NCI-H1105 (cell line): ENCODE measurements at regions not wholly inside any gene's neighbourhood (a gene's known extent, or its start where the extent isn't known, plus 50 kb on each side); places are given as distances from the start of the nearest gene placed in this dataset.

ENCODE experiments used
- DNase-seq: peaks from one replicate; lab custom pipeline; 2025; lab: John Stamatoyannopoulos, UW

GRCh38 chr18:77520767-77521166, 271.1 kb downstream of the GALR1 start:
- DNase-seq, result no peak

DNA sequence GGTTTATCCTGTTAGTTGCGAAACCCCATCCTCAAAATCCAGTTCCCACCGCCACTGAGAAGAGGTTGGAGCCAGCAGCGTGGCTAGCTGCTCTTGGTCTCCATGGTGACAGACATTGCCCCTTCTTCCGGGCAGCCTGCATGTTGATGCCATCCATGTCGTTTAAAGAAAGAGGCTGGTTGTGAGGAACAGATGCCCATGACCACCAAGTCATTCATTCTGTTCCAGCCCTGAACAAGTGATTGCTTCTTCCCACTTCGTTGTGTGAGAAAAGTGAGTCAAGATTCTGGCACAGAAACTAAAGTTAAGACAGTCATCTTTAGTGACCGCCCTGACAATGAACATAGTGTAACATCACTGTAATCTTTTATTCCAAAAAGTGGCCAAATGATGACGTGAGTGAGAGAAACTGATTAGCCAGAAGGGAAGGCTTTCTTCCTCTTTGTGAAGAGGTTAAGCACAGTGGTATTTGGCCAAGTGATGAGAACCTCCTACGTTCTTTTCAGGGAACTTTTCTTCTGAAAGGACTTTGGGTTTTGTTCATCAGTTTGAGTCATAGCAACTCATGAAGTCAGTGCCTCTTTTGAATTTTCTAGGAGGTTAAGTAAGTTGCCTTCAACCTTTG, 272.5 kb downstream of the GALR1 start:
- no peak for DNase-seq

DNA sequence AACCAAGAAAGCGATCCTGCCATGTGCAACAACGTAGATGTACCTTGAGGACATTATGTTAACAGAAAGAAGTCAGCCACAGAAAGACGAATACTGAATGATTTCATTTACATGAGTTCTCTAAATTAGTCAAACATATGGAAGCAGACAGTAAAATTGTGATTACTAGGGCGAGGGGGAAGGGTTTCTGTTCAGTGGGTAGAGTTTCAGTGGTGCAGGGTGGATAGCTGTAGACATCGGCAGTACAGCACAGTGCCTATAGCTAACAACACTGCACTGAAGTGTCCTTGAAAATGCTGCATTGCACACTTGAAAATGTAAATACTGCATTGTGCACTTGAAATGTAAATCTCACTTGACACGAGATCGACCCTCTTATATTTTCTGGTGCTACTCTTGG, 275.3 kb downstream of the GALR1 start:
- DNase-seq, result no peak

DNA sequence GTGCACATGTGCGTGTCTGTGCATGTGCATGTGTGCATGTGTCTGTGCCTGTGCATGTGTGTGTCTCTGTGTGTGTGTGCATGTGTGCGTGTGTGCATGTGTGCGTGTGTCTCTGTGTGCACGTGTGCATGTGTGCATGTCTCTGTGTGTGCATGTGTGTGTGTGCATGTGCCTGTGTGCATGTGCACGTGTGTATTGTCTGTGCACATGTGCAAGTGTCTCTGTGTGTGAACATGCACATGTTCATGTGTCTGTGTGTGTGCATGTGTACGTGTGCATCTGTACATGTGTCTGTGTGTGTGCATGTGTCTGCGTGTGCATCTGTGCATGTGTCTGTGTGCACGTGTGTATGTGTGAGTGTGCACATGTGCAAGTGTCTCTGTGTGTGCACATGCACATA, 277.3 kb downstream of the GALR1 start:
- DNase-seq, result no peak

- no peak for DNase-seq
These were observed 279.2 kb downstream of the GALR1 start for GRCh38 chr18:77528872-77529271.

DNA sequence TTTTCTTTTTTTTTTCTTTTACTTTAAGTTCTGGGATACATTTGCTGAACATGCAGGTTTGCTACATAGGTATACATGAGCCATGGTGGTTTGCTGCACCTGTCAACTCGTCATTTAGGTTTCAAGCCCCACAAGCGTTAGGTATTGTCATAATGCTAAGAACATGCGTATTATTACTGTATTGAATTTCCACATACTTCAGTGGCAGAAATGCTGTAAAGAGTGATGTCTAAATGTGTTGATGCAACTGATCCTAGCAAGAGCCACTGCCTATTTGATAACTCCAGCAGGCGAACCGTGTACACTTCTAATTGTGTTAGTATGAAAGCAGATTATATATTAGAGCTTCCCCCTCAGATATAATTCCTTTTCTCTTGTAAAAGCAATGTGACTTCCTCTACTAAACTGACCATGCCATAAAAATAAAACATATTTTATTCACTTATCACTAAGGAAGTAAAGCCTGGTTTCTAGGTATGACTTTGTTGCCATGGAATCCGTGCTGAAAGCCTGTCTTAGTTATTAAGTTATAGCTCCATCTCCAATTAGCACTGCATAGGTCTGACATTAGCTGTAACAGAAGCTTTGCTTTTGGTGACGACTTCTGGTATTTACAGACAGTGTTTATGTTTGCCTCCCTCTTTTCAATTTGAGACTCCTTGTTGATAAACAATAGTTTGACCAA, 280.0 kb downstream of the GALR1 start:
- no peak for DNase-seq

- DNase-seq, result no peak
These were observed 281.1 kb downstream of the GALR1 start for GRCh38 chr18:77530732-77531131.

DNA sequence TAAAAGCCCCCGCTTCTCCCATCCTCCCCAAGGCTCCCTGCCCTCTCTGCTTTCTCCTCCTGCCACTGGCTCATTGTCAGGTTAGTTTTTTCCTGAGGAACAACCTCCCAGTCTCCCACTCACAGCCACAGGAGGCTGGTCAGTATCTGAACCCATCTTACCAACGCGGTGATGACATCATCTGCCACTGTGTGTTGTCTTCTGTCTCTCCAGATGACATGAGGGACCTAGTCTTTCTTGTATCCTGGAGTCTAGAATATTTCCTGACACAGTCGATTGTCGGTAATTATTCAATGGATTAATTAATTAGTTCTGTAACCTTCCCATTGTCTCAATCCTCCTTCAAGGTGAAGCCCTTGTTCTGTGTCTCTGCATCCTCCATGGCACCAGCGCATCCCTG, 290.2 kb downstream of the GALR1 start:
- no peak for DNase-seq

- DNase-seq, result no peak
These were observed 295.1 kb downstream of the GALR1 start for GRCh38 chr18:77544792-77545191.

DNA sequence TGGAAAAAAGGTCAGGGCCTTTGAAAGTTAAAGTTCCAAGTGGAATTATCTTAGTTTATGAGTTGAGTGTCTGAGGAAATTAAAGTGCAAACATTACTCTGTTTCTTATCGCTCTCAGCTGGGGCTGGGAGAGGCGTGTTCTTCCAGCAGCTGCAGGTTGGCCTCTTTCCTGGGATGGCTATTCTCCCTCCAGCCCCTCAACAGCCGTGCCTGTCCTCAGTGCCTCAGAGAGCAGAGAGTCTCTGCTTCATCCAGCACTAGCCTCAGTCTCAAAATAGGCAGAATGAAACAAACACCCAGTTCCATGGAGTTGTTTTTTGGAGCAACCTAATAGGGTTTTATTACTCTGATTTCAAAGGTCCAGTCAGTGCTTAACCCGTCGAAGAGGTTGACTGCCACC, 298.1 kb downstream of the GALR1 start:
- DNase-seq, result no peak

GRCh38 chr18:77548790-77549420, 299.3 kb downstream of the GALR1 start:
- no peak for DNase-seq

GRCh38 chr18:77550625-77551024, 301.0 kb downstream of the GALR1 start:
- no peak for DNase-seq

DNA sequence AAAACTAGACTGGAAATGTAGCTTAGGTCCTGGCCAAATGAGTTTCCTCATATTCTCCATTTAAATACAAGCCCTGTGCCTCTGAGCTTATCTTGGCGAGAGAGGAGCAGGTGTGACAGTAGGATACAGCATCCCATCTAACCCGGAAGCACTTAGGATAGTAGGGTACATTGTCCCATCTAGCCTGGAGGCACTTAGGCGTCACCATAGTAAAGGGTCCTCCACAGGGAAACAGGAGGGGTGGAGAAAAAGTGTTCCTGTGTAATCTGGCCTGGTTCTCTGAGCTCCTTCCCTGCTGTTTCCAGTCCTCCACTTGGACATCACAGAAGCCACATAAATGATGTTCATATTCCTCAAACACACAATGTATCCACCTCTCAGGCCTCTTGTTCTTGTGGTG, 301.4 kb downstream of the GALR1 start:
- DNase-seq, result no peak

DNA sequence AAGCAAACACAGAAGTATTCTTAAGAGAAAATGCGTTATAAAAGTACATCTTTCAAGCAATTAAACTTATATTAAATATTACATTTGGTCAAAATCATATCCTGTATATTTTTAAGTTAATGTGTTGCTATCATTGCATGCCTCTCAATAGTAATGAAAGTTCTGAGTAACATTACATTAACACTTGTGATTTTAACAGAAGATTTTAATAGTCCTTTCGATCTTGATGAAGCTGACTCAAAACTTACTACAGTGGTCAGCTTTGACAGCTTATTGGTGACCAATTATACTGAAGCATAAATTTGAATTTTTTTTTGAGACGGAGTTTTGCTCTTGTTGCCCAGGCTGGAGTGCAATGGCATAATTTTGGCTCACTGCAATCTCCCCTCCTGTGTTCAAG, 303.3 kb downstream of the GALR1 start:
- DNase-seq, result no peak

GRCh38 chr18:77554061-77554460, 304.4 kb downstream of the GALR1 start:
- DNase-seq, result no peak

- DNase-seq, result no peak
These were observed 307.5 kb downstream of the GALR1 start for GRCh38 chr18:77557046-77557587.

DNA sequence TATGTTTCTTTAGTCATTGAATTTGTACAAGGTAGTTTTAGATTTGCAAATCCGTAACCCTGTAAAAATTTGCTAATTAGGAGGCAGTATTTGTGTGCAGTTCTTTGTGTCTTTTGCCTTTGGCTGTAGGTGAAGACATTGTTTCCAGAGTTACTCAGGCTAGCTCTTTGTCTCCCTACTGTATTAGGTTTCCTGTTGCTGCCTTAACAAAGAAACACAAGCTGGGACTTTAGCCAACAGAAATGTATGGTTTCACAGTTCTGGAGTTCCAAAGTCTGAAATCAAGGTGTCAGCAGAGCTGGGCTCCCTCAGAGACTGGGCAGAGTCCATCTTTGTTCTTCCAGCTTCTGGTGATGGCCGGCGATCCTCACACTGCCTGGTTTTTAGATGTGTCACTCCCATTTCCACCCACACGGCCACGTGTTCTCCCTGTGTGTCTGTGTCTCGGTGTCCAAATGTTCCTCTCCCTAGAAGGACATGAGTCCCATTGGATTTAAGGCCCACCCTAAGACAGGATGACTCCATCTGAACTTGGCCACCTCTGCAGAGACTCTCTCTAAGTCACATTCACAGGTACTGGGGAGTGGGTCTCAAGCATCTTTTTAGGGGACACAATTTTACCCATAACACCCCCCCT, 309.7 kb downstream of the GALR1 start:
- DNase-seq, result no peak

- no peak for DNase-seq
These were observed 310.8 kb downstream of the GALR1 start for GRCh38 chr18:77560341-77560992.

- DNase-seq, result no peak
These were observed 317.0 kb downstream of the GALR1 start for GRCh38 chr18:77566604-77567003.

GRCh38 chr18:77567205-77567604, 317.6 kb downstream of the GALR1 start:
- DNase-seq, result no peak

GRCh38 chr18:77571743-77572142, 322.1 kb downstream of the GALR1 start:
- DNase-seq, result no peak

GRCh38 chr18:77572537-77572936, 322.9 kb downstream of the GALR1 start:
- DNase-seq, result no peak
